ENCODE measurements at regions not wholly inside any gene's neighbourhood (a gene's known extent, or its start where the extent isn't known, plus 50 kb on each side); places are given as distances from the start of the nearest gene placed in this dataset.

DNA sequence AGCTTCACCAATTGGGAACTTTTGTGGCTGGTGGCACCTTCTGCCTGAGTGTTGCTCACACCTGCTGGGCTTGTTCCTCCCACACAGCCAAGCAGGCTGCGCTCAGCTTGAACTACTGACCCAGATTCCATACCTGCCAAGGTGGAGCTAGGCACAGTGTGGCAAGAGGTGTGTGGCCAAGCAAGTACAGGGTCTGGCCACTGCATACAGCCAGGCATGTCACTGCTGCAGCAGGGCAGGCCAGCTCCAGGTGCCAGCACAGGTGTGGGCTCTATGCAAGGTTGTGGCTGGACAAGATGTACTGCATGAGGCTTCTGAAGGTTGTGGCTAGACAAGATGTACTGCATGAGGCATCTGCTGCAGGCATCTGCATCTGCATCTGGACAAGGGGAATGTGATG, 1254.8 kb downstream of the AMY1C start:
- ATAC-seq = no peak
- no peak overlapping the region for H3K4me3 ChIP-seq

DNA sequence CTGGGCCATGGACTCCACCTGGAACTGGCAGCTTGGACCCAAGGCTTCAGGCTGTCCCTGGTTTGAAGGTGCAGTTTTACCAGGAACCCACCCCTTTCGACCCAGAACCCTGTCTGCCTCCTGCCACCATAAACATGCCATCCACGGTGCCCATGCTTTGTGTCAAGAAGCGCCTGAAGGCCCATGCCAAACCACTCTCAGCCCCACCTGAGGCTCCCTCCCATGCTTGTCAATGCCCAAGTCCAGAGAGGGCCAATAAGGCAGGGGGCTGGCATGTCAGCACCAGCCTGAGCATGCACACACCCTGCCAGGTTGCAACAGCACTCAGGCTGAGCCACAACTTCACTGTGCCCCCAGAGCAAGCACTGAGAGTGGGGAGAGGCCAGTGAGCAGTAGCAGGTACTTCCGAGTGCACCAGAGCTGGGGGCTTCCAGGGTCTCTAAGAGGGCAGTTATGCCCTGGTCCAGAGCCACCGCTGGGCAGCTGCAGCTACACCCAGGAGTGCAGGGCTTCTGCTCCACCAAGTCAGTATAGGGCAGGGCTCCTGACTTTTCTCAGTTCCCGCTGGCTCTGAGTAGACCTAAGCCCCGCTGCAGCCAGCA, 1256.0 kb downstream of the AMY1C start:
- WGBS, 2 donors = 66 to 74% methylated on average over 7 of the region's 7 CpGs
- intact Hi-C loops (cut with DNase I) = no loop called here
- Histone ChIP-seq H3K27ac (no peak overlapping the region), H3K9me3 (no peaks in the 10 kb centered on the region), H3K36me3 (no peaks in the 10 kb centered on the region), H3K27me3 (no peaks in the 10 kb centered on the region), H3K4me3 (no peak overlapping the region), H3K4me1 (no peaks in the 10 kb centered on the region)
- no peak for ATAC-seq
- no peak for TF ChIP-seq CTCF (IDR thresholded peaks at IDR 0.05)
- FAIRE-seq = no peak
- DNase-seq = peak in 1 of 6 donors; percentile 37

More for the DNA sequence above, 1254.8 kb downstream of the AMY1C start:
- intact Hi-C loops (cut with DNase I) = no loop called here
- Histone ChIP-seq H3K36me3 (no peaks in the 10 kb centered on the region), H3K27me3 (no peaks in the 10 kb centered on the region), H3K9me3 (no peaks in the 10 kb centered on the region), H3K27ac (no peak overlapping the region), H3K4me1 (no peaks in the 10 kb centered on the region)
- DNase-seq = peak in 1 of 6 donors; percentile 21
- no peak for TF ChIP-seq CTCF (IDR thresholded peaks at IDR 0.05)
- WGBS, 2 donors = 56 to 80% methylated on average over 1 of the region's 1 CpG
- FAIRE-seq = no peak

DNA sequence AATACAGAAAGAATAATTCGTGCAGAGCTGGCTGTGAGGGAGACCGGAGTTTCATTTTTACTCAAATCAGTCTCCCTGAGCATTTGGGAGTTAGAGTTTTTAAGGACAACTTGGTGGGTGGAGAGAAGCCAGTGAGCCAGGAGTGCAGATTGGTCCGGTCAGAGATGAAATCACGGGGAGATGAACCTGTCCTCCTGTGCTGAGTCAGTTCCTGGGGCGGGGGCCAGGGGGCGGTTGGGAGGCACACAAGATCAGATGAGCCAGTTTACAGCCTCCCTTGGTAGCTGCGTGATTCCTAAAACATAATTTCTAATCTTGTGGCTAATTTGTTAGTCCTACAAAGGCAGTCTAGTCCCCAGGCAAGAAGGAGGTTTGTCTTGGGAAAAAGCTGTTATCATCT, 1267.9 kb downstream of the AMY1C start:
- DNase-seq (no peak), ATAC-seq (no peak), FAIRE-seq (no peak)
- Histone ChIP-seq H3K4me1 (no peaks in the 10 kb centered on the region), H3K9me3 (no peaks in the 10 kb centered on the region), H3K4me3 (no peak overlapping the region), H3K36me3 (no peaks in the 10 kb centered on the region), H3K27me3 (no peaks in the 10 kb centered on the region), H3K27ac (no peak overlapping the region)
- no peak for TF ChIP-seq CTCF (IDR thresholded peaks at IDR 0.05)
- intact Hi-C loops (cut with DNase I) = no loop called here
- 58 to 65% methylated on average over 7 of the region's 7 CpGs for WGBS, 2 donors

DNA sequence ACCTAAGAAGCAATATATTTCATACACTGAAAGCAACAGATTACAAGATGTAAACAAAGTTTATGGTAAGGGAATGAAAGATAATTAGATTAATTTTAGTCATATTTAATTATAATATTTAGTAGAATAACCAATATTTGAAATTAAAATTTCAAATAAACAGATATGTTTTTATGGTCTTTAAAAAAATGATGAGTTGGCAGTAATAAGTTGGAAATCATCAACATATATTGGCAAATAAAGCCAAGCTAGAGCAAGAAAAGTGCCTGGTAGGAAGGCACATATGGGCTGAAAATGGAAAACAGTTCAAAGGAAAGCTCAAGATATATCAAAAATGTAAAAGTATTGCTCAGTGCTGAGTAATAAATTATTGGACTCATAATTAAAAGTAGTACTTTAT, 1274.0 kb downstream of the AMY1C start:
- no peak for TF ChIP-seq CTCF (IDR thresholded peaks at IDR 0.05)
- no peak for ATAC-seq
- FAIRE-seq = no peak
- Histone ChIP-seq H3K4me3 (no peak overlapping the region), H3K9me3 (no peaks in the 10 kb centered on the region), H3K27ac (no peak overlapping the region), H3K36me3 (no peaks in the 10 kb centered on the region), H3K27me3 (no peaks in the 10 kb centered on the region), H3K4me1 (no peaks in the 10 kb centered on the region)
- no peak for DNase-seq
- intact Hi-C loops (cut with DNase I) = no loop called here

DNA sequence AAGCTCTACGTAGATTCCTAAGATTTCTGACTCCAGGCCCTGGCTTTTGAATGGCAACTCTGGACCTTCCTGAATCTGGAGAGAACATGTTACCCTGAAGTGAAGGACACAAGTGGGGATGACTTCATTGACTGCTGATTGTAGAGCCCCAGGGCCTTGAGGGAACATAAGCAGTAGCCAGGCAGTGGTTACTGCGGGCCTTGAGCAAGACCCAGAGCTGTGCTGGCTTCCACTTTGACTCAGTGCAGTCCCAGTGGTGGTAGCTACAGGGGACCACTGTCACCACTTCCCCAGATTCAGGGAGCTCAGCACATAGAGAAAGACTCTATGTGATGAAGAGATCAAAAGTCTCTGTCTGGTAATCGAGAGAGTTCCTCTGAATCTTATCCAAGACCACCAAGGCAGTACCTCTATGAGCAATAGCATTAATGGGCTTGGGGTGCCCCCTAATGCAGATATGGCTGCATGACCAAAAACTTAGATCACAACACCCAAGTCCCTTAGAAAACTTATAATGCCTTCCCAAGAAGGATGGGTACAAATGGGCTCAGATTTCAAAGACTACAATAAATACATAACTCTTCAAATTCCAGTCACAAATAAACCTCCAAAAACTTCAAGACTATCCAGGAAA, 1278.3 kb downstream of the AMY1C start:
- H3K9me3 ChIP-seq = no peaks in the 10 kb centered on the region
- 58 to 60% methylated on average over 3 of the region's 3 CpGs for WGBS, 2 donors
- H3K27me3 ChIP-seq = no peaks in the 10 kb centered on the region
- ATAC-seq = no peak
- TF ChIP-seq CTCF (IDR thresholded peaks at IDR 0.05) = no peak
- no peaks in the 10 kb centered on the region for H3K4me1 ChIP-seq
- no peak for FAIRE-seq
- H3K4me3 ChIP-seq = no peak overlapping the region
- no peaks in the 10 kb centered on the region for H3K36me3 ChIP-seq
- intact Hi-C loops (cut with DNase I) = no loop called here
- no peak overlapping the region for H3K27ac ChIP-seq
- DNase-seq = peak in 1 of 6 donors; percentile 2

Measured in pancreas (tissue), 10 donors.